Erythroblast (primary cell): ENCODE measurements at regions not wholly inside any gene's neighbourhood (a gene's known extent, or its start where the extent isn't known, plus 50 kb on each side); places are given as distances from the start of the nearest gene placed in this dataset.

Experiments
- GATA1 ChIP-seq: IDR thresholded peaks from 2 replicates; pipeline ENCODE4 v1.6.1; 2011; ENCODE audit warnings: low read depth, mild to moderate bottlenecking, control low read depth, low read length, moderate library complexity
- POLR2A ChIP-seq: IDR thresholded peaks from 2 replicates; pipeline ENCODE4 v1.6.1; 2011; ENCODE audit warnings: mild to moderate bottlenecking, low read length

DNA sequence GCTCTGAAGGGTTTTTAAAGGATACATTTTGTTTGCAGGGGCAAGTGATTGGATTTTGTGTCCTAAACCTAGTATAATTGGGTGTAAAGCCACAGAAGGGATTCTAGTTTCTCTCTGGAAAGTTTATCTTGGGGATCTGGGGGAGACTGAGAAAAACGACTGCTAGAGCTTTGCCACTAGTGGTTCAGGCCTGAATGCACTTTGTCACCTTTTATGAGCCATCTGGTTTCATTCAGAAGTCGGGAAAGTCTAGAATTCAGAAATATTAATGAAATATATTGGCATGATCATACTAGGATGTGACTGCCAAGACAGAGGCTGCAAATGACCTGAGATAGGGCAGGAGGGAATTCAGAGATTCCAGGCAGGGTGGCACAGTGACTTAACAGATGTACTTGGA lies 111.5 kb upstream of the KCNK2 start:
- TF ChIP-seq POLR2A = no peak
- no peak for TF ChIP-seq GATA1
